ENCODE measurements at regions not wholly inside any gene's neighbourhood (a gene's known extent, or its start where the extent isn't known, plus 50 kb on each side); places are given as distances from the start of the nearest gene placed in this dataset.

DNA sequence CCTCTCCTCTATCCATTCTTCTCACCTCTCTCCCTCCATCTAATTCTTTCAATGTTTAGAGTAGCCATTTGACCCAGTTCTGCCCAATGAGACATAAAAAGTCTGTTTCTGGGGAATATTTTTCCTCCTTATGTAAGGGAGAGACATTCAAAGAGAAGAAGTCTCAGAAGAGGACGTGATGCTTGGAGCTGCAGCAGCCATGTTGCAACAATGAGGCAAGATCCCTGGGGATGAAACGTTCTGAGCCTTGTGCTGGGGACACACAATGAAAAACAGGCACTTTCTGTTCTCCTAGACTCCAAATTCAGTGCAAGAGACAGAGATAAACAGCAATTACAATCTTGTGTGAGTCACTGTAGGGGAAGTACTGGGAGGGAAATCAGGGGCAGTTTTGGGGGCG lies 130.8 kb downstream of the FOXL1 start:
- H3K4ac ChIP-seq (ENCODE audit: low read depth, low read length) = no peak overlapping the region
- no peaks in the 10 kb centered on the region for H3K27me3 ChIP-seq (ENCODE audit: insufficient read depth, low read length, poor library complexity)
- H3K4me1 ChIP-seq (ENCODE audit: control insufficient read depth, low read depth, low read length) = no peaks in the 10 kb centered on the region
- H2BK5ac ChIP-seq (ENCODE audit: low read length) = no peak overlapping the region
- no peaks in the 10 kb centered on the region for H3K79me1 ChIP-seq (ENCODE audit: low read length)
- H3K79me2 ChIP-seq (ENCODE audit: control insufficient read depth, insufficient read depth, low read length) = no peaks in the 10 kb centered on the region
- WGBS (ENCODE audit: extremely low coverage, insufficient coverage, low lambda C conversion rate) = no CpG with 5 or more reads among the region's 3 CpGs
- H4K8ac ChIP-seq (ENCODE audit: low read depth, low read length) = no peak overlapping the region
- H2AK5ac ChIP-seq (ENCODE audit: low read length) = no peak overlapping the region
- H3K36me3 ChIP-seq (ENCODE audit: control insufficient read depth, insufficient read depth, low read length) = no peaks in the 10 kb centered on the region
- H3K23ac ChIP-seq (ENCODE audit: low read length) = no peak overlapping the region
- H3K4me2 ChIP-seq (ENCODE audit: low read length) = no peak overlapping the region
- H2BK15ac ChIP-seq (replicated peaks; ENCODE audit: low read depth) = no peak overlapping the region
- H3K9ac ChIP-seq (ENCODE audit: low read length) = no peak overlapping the region
- no peak overlapping the region for H3K27ac ChIP-seq (ENCODE audit: low read depth, low read length)
- no peak overlapping the region for H2BK120ac ChIP-seq (ENCODE audit: low read depth, low read length)
- H3K4me3 ChIP-seq (ENCODE audit: low read length) = no peak overlapping the region
- H4K5ac ChIP-seq (ENCODE audit: low read length) = no peak overlapping the region
- no peak for DNase-seq
- H3K18ac ChIP-seq (ENCODE audit: low read length) = no peak overlapping the region
- H3K56ac ChIP-seq (ENCODE audit: low read length) = no peak overlapping the region

DNA sequence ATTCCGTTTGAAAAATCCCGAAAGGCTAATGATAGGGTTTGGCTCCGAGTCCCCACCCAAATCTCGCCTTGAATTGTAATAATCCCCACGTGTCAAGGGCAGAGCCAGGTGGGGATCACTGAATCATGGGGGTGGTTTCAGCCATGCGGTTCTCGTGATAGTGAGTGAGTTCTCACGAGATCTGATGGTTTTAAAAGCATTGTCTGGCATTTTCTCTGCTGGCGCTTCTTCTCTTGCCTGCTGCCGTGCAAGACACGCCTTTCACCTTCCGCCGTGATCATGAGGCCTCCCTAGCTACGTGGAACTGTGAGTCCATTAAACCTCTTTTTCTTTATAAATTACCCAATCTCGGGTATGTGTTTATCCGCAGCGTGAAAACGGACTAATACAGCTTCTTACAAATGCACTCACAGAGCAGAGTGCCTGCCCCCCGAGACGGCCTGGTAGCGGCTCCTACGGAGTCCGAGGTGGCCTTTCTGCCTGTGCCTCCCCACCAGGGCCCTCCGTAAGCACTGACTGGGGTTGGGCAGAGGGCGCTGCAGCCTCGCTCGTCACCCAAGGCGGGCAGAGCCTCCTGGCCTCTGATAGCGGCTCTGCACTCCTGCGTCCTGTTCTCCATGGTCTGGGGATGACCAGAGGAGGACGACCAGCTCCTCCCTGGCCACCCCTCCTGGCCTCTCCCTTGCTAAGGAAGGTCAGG lies 131.7 kb downstream of the FOXL1 start:
- no peak overlapping the region for H4K8ac ChIP-seq (ENCODE audit: low read depth, low read length)
- H3K27me3 ChIP-seq (ENCODE audit: insufficient read depth, low read length, poor library complexity) = no peaks in the 10 kb centered on the region
- no peaks in the 10 kb centered on the region for H3K79me2 ChIP-seq (ENCODE audit: control insufficient read depth, insufficient read depth, low read length)
- no peak overlapping the region for H3K27ac ChIP-seq (ENCODE audit: low read depth, low read length)
- H3K23ac ChIP-seq (ENCODE audit: low read length) = no peak overlapping the region
- no peak overlapping the region for H3K4ac ChIP-seq (ENCODE audit: low read depth, low read length)
- H3K4me3 ChIP-seq (ENCODE audit: low read length) = no peak overlapping the region
- no peak overlapping the region for H3K56ac ChIP-seq (ENCODE audit: low read length)
- no peak overlapping the region for H2BK15ac ChIP-seq (replicated peaks; ENCODE audit: low read depth)
- H2BK120ac ChIP-seq (ENCODE audit: low read depth, low read length) = no peak overlapping the region
- no CpG with 5 or more reads among the region's 31 CpGs for WGBS (ENCODE audit: extremely low coverage, insufficient coverage, low lambda C conversion rate)
- no peak overlapping the region for H3K9ac ChIP-seq (ENCODE audit: low read length)
- H3K4me2 ChIP-seq (ENCODE audit: low read length) = no peak overlapping the region
- no peaks in the 10 kb centered on the region for H3K36me3 ChIP-seq (ENCODE audit: control insufficient read depth, insufficient read depth, low read length)
- H4K5ac ChIP-seq (ENCODE audit: low read length) = no peak overlapping the region
- DNase-seq = no peak
- H3K4me1 ChIP-seq (ENCODE audit: control insufficient read depth, low read depth, low read length) = no peaks in the 10 kb centered on the region
- H3K79me1 ChIP-seq (ENCODE audit: low read length) = no peaks in the 10 kb centered on the region
- no peak overlapping the region for H2BK5ac ChIP-seq (ENCODE audit: low read length)
- no peak overlapping the region for H2AK5ac ChIP-seq (ENCODE audit: low read length)
- no peak overlapping the region for H3K18ac ChIP-seq (ENCODE audit: low read length)

DNA sequence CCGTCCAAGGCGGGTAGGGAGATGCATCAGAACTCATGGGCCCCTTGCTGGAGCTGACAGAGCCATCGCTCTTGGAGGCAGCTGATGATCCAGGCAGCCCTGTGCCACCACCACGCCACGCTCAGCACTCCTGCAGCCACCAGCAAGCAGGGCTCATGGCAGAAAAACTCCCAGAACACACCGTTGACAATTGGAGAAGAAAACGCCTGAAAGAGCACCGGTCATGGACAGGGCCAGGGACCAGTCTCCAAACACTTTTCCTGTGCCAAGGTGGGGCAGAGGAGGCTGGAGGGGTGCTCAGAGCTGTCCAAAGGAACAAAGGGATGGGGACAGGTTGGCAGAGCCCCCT lies 132.2 kb downstream of the FOXL1 start:
- H2AK5ac ChIP-seq (ENCODE audit: low read length) = no peak overlapping the region
- H2BK5ac ChIP-seq (ENCODE audit: low read length) = no peak overlapping the region
- H3K23ac ChIP-seq (ENCODE audit: low read length) = no peak overlapping the region
- H4K5ac ChIP-seq (ENCODE audit: low read length) = no peak overlapping the region
- H3K18ac ChIP-seq (ENCODE audit: low read length) = no peak overlapping the region
- H3K9ac ChIP-seq (ENCODE audit: low read length) = no peak overlapping the region
- H3K4me3 ChIP-seq (ENCODE audit: low read length) = no peak overlapping the region
- H4K8ac ChIP-seq (ENCODE audit: low read depth, low read length) = no peak overlapping the region
- H2BK120ac ChIP-seq (ENCODE audit: low read depth, low read length) = no peak overlapping the region
- no peak overlapping the region for H3K56ac ChIP-seq (ENCODE audit: low read length)
- no peak overlapping the region for H3K27ac ChIP-seq (ENCODE audit: low read depth, low read length)
- H3K79me2 ChIP-seq (ENCODE audit: control insufficient read depth, insufficient read depth, low read length) = no peaks in the 10 kb centered on the region
- no peaks in the 10 kb centered on the region for H3K36me3 ChIP-seq (ENCODE audit: control insufficient read depth, insufficient read depth, low read length)
- no peak overlapping the region for H3K4ac ChIP-seq (ENCODE audit: low read depth, low read length)
- no peaks in the 10 kb centered on the region for H3K27me3 ChIP-seq (ENCODE audit: insufficient read depth, low read length, poor library complexity)
- no peak overlapping the region for H3K4me2 ChIP-seq (ENCODE audit: low read length)
- no CpG with 5 or more reads among the region's 8 CpGs for WGBS (ENCODE audit: extremely low coverage, insufficient coverage, low lambda C conversion rate)
- no peaks in the 10 kb centered on the region for H3K4me1 ChIP-seq (ENCODE audit: control insufficient read depth, low read depth, low read length)
- DNase-seq = no peak
- H3K79me1 ChIP-seq (ENCODE audit: low read length) = no peaks in the 10 kb centered on the region
- no peak overlapping the region for H2BK15ac ChIP-seq (replicated peaks; ENCODE audit: low read depth)

DNA sequence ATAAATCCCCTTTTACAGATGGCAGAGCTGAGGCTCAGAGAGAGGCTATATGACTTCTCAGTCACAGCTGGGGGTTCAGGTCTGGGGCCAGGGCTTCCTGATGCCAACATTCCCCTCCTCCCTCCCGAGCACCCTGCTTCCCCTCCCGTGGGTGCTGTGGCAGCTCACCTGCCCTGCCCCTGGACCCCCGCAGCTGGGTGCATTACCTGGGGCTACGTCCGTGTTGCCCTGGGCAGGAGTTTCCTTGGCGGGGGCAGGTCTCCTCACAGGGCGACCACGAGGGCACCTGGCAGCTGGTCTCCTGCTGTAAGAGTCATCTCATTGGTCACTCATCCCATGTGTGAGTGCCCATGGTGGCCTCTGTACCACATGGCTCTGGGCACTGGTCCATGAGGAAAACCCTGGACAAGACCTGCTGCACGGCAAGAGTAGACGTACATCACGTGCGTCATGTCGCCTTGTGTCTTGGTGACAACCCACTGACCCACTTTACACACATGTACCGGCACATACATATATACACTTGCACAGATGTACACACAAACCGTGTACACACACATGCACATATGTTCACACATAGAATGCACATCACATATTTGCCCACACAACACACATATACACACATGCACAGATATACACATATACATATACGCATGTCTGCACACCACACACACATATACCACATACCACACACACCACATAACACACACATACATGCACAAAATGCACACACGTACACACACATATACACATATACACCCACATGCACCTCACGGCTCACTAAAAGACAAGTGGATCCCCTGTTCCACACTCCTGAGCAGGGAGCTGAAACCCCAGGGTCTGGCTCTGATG lies 134.0 kb downstream of the FOXL1 start:
- Histone ChIP-seq H3K79me2 (ENCODE audit: control insufficient read depth, insufficient read depth, low read length) (no peaks in the 10 kb centered on the region), H3K18ac (ENCODE audit: low read length) (no peak overlapping the region), H2AK5ac (ENCODE audit: low read length) (no peak overlapping the region), H3K23ac (ENCODE audit: low read length) (no peak overlapping the region), H2BK120ac (ENCODE audit: low read depth, low read length) (no peak overlapping the region), H2BK5ac (ENCODE audit: low read length) (no peak overlapping the region), H3K4me1 (ENCODE audit: control insufficient read depth, low read depth, low read length) (no peaks in the 10 kb centered on the region), H3K9ac (ENCODE audit: low read length) (no peak overlapping the region), H3K27ac (ENCODE audit: low read depth, low read length) (no peak overlapping the region), H4K8ac (ENCODE audit: low read depth, low read length) (no peak overlapping the region), H2BK15ac (replicated peaks; ENCODE audit: low read depth) (no peak overlapping the region), H3K79me1 (ENCODE audit: low read length) (no peaks in the 10 kb centered on the region), H3K4me3 (ENCODE audit: low read length) (no peak overlapping the region), H3K27me3 (ENCODE audit: insufficient read depth, low read length, poor library complexity) (no peaks in the 10 kb centered on the region), H3K4me2 (ENCODE audit: low read length) (no peak overlapping the region), H3K56ac (ENCODE audit: low read length) (no peak overlapping the region), H4K5ac (ENCODE audit: low read length) (no peak overlapping the region), H3K36me3 (ENCODE audit: control insufficient read depth, insufficient read depth, low read length) (no peaks in the 10 kb centered on the region), H3K4ac (ENCODE audit: low read depth, low read length) (no peak overlapping the region)
- DNase-seq = no peak
- no CpG with 5 or more reads among the region's 18 CpGs for WGBS (ENCODE audit: extremely low coverage, insufficient coverage, low lambda C conversion rate)

DNA sequence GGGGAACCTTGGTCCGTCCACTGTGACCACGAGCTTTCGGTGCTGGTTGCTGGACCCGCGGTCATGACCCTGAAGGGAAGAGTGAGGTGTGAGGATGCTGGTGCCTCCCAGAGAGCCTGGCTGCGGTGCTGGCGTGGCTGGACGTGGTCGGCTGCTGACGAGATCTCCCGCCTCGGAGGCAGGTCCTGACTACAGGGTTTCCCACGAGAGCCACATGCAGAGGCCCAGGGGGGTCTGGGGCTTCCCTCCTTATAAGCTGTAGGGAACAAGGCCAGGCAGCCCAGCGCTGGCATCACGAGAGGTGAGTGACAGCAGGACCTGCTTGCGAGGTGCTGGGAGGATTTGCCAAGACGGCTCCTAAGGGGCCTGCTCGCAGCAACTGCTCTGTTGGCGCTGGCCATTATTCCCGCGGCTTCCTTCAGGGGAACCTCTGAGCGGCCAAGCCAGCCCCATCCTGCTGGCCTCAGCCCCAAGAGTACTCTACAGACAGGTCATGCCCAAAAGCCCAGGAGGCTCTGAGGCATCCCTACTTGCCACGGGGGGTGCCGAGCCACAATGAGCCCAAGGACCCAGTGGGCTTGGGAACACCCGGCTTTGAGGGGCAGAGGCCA lies 134.8 kb downstream of the FOXL1 start:
- Histone ChIP-seq H3K18ac (ENCODE audit: low read length) (no peak overlapping the region), H2AK5ac (ENCODE audit: low read length) (no peak overlapping the region), H3K27me3 (ENCODE audit: insufficient read depth, low read length, poor library complexity) (no peaks in the 10 kb centered on the region), H3K4ac (ENCODE audit: low read depth, low read length) (no peak overlapping the region), H3K36me3 (ENCODE audit: control insufficient read depth, insufficient read depth, low read length) (no peaks in the 10 kb centered on the region), H3K4me2 (ENCODE audit: low read length) (no peak overlapping the region), H2BK120ac (ENCODE audit: low read depth, low read length) (no peak overlapping the region), H3K4me1 (ENCODE audit: control insufficient read depth, low read depth, low read length) (no peaks in the 10 kb centered on the region), H3K79me1 (ENCODE audit: low read length) (no peaks in the 10 kb centered on the region), H2BK5ac (ENCODE audit: low read length) (no peak overlapping the region), H2BK15ac (replicated peaks; ENCODE audit: low read depth) (no peak overlapping the region), H3K9ac (ENCODE audit: low read length) (no peak overlapping the region), H4K5ac (ENCODE audit: low read length) (no peak overlapping the region), H3K4me3 (ENCODE audit: low read length) (no peak overlapping the region), H3K27ac (ENCODE audit: low read depth, low read length) (no peak overlapping the region), H3K79me2 (ENCODE audit: control insufficient read depth, insufficient read depth, low read length) (no peaks in the 10 kb centered on the region), H4K8ac (ENCODE audit: low read depth, low read length) (no peak overlapping the region), H3K56ac (ENCODE audit: low read length) (no peak overlapping the region), H3K23ac (ENCODE audit: low read length) (no peak overlapping the region)
- WGBS (ENCODE audit: extremely low coverage, insufficient coverage, low lambda C conversion rate) = no CpG with 5 or more reads among the region's 25 CpGs
- no peak for DNase-seq
